ENCODE measurements at regions not wholly inside any gene's neighbourhood (a gene's known extent, or its start where the extent isn't known, plus 50 kb on each side); places are given as distances from the start of the nearest gene placed in this dataset.

GRCh38 chr12:76177821-76178220, 93.3 kb upstream of the NAP1L1 start:
- no TSS peak for BruUV-seq (replicated peaks)
- Histone ChIP-seq H3K27ac (ENCODE audit: extremely low read length, insufficient read depth, low read length) (no peak overlapping the region), H3K4me1 (ENCODE audit: insufficient read depth, low read length) (no peaks in the 10 kb centered on the region), H3K9me3 (ENCODE audit: low read length) (no peaks in the 10 kb centered on the region), H3K9ac (ENCODE audit: insufficient read depth, low read depth, low read length) (no peak overlapping the region), H2AFZ (ENCODE audit: low read length) (no peak overlapping the region), H3K4me3 (replicated peaks in 1 of 3; ENCODE audit: insufficient read depth in 1 of 3, low read depth in 2 of 3, low read length in 3 of 3) (no peak overlapping the region), H3K4me2 (ENCODE audit: low read depth, low read length) (no peak overlapping the region), H4K20me1 (ENCODE audit: insufficient read depth, low read length) (no peaks in the 10 kb centered on the region), H3K79me2 (ENCODE audit: insufficient read depth, low read length) (no peaks in the 10 kb centered on the region), H3K27me3 (ENCODE audit: control insufficient read depth in 1 of 2, insufficient read depth in 2 of 2, low read length in 2 of 2) (peaks cover 0 to 13% of the 10 kb centered on the region in 2 experiments; a peak in 2 of 5 replicates), H3K36me3 (replicated peaks in 1 of 2; ENCODE audit: control insufficient read depth in 1 of 2, insufficient read depth in 2 of 2, low read length in 2 of 2) (no peaks in the 10 kb centered on the region)
- intact Hi-C loops (cut with micrococcal nuclease; ENCODE audit: unreplicated experiment), result no loop called here
- ATAC-seq, result no peak
- ChIA-PET CTCF (ENCODE audit: low intra/inter-chr PET ratio, low total read pairs) (no interaction called here), POLR2A (no interaction called here)
- in situ Hi-C loops (cut with HindIII; ENCODE audit: extremely low pct_ligation_motif_present, low pct_unique_long_range_greater_than_20kb), result no loop called here
- FAIRE-seq, result no peak
- WGBS (ENCODE audit: low lambda C conversion rate), result 47% methylated on average over 3 of the region's 4 CpGs
- no peak for DNase-seq (ENCODE audit: low spot score)
- TF ChIP-seq ZFYVE20 (CRISPR knock-in tag; IDR thresholded peaks at IDR 0.05; ENCODE audit: borderline replicate concordance, low read depth), result no peak
- TF ChIP-seq GATA4 (IDR thresholded peaks at IDR 0.05; ENCODE audit: borderline replicate concordance, low read depth), result no peak
- TF ChIP-seq ZNF503 (CRISPR knock-in tag; IDR thresholded peaks at IDR 0.05), result no peak
- no peak for TF ChIP-seq ZNF225 (CRISPR knock-in tag; IDR thresholded peaks at IDR 0.05)
- TF ChIP-seq SALL2 (CRISPR knock-in tag; IDR thresholded peaks at IDR 0.05), result no peak
- no peak for TF ChIP-seq KIAA2018 (CRISPR knock-in tag; IDR thresholded peaks at IDR 0.05; ENCODE audit: borderline replicate concordance)
- TF ChIP-seq ERF (CRISPR knock-in tag; IDR thresholded peaks at IDR 0.05), result no peak
- TF ChIP-seq ZSCAN22 (CRISPR knock-in tag; IDR thresholded peaks at IDR 0.05), result no peak
- no peak for TF ChIP-seq SCMH1 (CRISPR knock-in tag; IDR thresholded peaks at IDR 0.05; ENCODE audit: borderline replicate concordance)
- no peak for TF ChIP-seq ZNF232 (CRISPR knock-in tag; IDR thresholded peaks at IDR 0.05; ENCODE audit: borderline replicate concordance)
- TF ChIP-seq STAT5B (CRISPR knock-in tag; IDR thresholded peaks at IDR 0.05), result no peak
- TF ChIP-seq BCL3 (CRISPR knock-in tag; IDR thresholded peaks at IDR 0.05), result no peak
- TF ChIP-seq MBD4 (IDR thresholded peaks at IDR 0.05; ENCODE audit: borderline replicate concordance, low read length), result no peak
- TF ChIP-seq ZNF451 (CRISPR knock-in tag; IDR thresholded peaks at IDR 0.05), result no peak
- TF ChIP-seq TCF7 (IDR thresholded peaks at IDR 0.05; ENCODE audit: low read depth), result no peak
- no peak for TF ChIP-seq KDM1A (CRISPR knock-in tag; IDR thresholded peaks at IDR 0.05)
